Neural progenitor cell (in vitro differentiated cells): ENCODE measurements at regions not wholly inside any gene's neighbourhood (a gene's known extent, or its start where the extent isn't known, plus 50 kb on each side); places are given as distances from the start of the nearest gene placed in this dataset.

Experiments
- CTCF ChIP-seq: fragments of 200-600 bp; sonication (generic); IDR thresholded peaks from 2 replicates; pipeline ENCODE4 v1.5.1; 2017; ENCODE audit warnings: antibody characterized with exemption, mild to moderate bottlenecking
- EZH2 ChIP-seq: fragments of 200-600 bp; sonication (generic); IDR thresholded peaks from 2 replicates; pipeline ENCODE4 v1.6.1; 2017; ENCODE audit warnings: antibody characterized with exemption, mild to moderate bottlenecking, moderate library complexity

- TF ChIP-seq CTCF (no peak), EZH2 (no peak)
Observed at GRCh38 chrX:145506214-145506613, 258.9 kb downstream of the SPANXN1 start.
